Stimulated activated CD8-positive, alpha-beta memory T cell treated with anti-CD3 and anti-CD28 coated beads, Interleukin-2, amount 100 ng/mL, for 48 hours (primary cell): ENCODE measurements at regions not wholly inside any gene's neighbourhood (a gene's known extent, or its start where the extent isn't known, plus 50 kb on each side); places are given as distances from the start of the nearest gene placed in this dataset.
"Not testable (repeated sequence)": the region's sequence is repeated elsewhere in the genome, so short reads cannot be mapped to it uniquely, and the experiment has no call there.

ENCODE experiments used
- DNase-seq, 2 donors: peaks; one replicate each; pipeline ENCODE4 v3.0.0-alpha.2; 2020; ENCODE audit warnings: low read depth in 2 of 2

- DNase-seq = no peak
These were observed 442.7 kb upstream of the POM121L12 start for GRCh38 chr7:52592698-52593097.

- no peak for DNase-seq
These were observed 448.7 kb upstream of the POM121L12 start for GRCh38 chr7:52586704-52587103.

- no peak for DNase-seq
These were observed 451.4 kb upstream of the POM121L12 start for GRCh38 chr7:52584041-52584440.

- DNase-seq = not testable (repeated sequence)
These were observed 462.3 kb upstream of the POM121L12 start for GRCh38 chr7:52573141-52573540.

- no peak for DNase-seq
These were observed 464.4 kb upstream of the POM121L12 start for GRCh38 chr7:52571026-52571425.

- DNase-seq = no peak
These were observed 466.3 kb upstream of the POM121L12 start for GRCh38 chr7:52569151-52569550.

- DNase-seq = no peak
These were observed 469.5 kb upstream of the POM121L12 start for GRCh38 chr7:52565974-52566373.

GRCh38 chr7:52555805-52556204 is 479.6 kb upstream of the POM121L12 start:
- DNase-seq = no peak

- no peak for DNase-seq
These were observed 488.0 kb upstream of the POM121L12 start for GRCh38 chr7:52547308-52547910.

GRCh38 chr7:52541198-52541765 is 494.2 kb upstream of the POM121L12 start:
- DNase-seq = not testable (repeated sequence)

- DNase-seq = no peak
These were observed 495.4 kb upstream of the POM121L12 start for GRCh38 chr7:52540041-52540440.

- no peak for DNase-seq
These were observed 496.0 kb upstream of the POM121L12 start for GRCh38 chr7:52539414-52539813.

- DNase-seq = no peak
These were observed 498.4 kb upstream of the POM121L12 start for GRCh38 chr7:52537051-52537450.

GRCh38 chr7:52525772-52526341 is 509.6 kb upstream of the POM121L12 start:
- no peak for DNase-seq

GRCh38 chr7:52518869-52519268 is 516.6 kb upstream of the POM121L12 start:
- DNase-seq = no peak

GRCh38 chr7:52512656-52513055 is 522.8 kb upstream of the POM121L12 start:
- no peak for DNase-seq

GRCh38 chr7:52507546-52508255 is 527.7 kb upstream of the POM121L12 start:
- no peak for DNase-seq

GRCh38 chr7:52506325-52506724 is 529.1 kb upstream of the POM121L12 start:
- DNase-seq = no peak

- no peak for DNase-seq
These were observed 530.9 kb upstream of the POM121L12 start for GRCh38 chr7:52504561-52504960.

- DNase-seq = no peak
These were observed 533.2 kb upstream of the POM121L12 start for GRCh38 chr7:52502281-52502680.

- DNase-seq = no peak
These were observed 533.7 kb upstream of the POM121L12 start for GRCh38 chr7:52501696-52502095.

GRCh38 chr7:52500841-52501240 is 534.6 kb upstream of the POM121L12 start:
- no peak for DNase-seq

- no peak for DNase-seq
These were observed 537.1 kb upstream of the POM121L12 start for GRCh38 chr7:52498366-52498765.
